GM21447 (cell line): ENCODE measurements at regions not wholly inside any gene's neighbourhood (a gene's known extent, or its start where the extent isn't known, plus 50 kb on each side); places are given as distances from the start of the nearest gene placed in this dataset.

Source experiments
- ATAC-seq: cut with Tn5 transposase; IDR thresholded peaks from one replicate; pipeline ENCODE4 v1.9.1; 2021; ENCODE audit not compliant: unreplicated experiment

- ATAC-seq, result no peak
These were observed 122.9 kb upstream of the CTNNB1 start for GRCh38 chr3:41076399-41076798.

DNA sequence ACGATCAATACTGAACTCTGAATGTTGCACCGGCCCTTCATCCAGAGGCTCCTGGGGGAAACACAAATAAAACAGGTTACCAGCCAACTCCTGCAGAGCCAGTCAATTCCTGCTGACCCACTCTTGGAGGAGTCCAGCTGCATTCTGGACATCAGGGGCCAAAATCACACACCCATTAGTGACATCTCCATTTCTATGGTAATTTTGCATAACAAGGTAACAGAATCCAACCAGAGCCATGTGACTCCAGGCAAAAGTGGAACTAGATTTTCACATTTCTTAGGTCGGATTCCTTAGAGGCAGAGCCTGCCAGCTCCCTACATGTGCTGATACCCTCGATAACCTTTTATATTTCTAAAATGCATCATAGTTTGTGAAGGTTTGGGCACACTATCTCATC is 119.2 kb upstream of the CTNNB1 start:
- no peak for ATAC-seq

DNA sequence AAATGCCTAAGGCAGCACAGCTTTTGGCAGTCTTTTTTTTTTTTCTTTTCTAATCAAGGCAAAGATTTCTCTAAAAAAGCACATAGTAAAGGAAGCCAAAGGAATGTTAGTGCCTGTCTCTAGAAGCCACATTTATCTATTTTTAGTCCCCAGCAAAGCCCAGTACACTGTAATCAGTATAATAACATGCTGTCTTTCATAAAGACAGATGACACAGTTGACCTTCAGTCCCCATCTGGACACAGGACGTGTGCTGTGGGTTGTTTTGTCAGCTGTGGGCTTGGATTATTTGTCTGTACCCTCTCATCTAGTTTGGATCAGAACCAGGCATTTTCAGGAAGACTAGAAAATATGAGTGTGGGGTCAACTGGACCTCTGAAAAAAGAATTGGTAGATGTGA is 110.4 kb upstream of the CTNNB1 start:
- ATAC-seq, result no peak

DNA sequence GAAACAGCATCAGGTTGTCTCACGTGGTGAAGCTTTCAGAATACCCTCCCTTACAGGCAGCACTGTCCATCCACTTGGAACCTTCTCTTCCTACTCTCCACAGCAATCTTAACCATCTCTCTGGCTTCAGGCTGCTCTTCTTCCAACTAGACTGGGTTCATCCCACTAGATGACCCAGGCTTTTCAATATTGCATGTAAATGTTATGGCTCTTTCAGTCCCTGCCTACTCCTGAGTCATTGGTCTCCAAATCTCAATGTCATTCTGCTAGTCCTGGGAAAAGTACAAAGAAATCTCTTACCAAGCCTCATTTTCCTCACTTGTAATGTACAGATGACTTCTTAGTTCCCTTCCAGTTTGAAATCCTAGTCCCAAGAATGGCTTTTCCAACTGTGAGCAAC is 109.7 kb upstream of the CTNNB1 start:
- no peak for ATAC-seq

DNA sequence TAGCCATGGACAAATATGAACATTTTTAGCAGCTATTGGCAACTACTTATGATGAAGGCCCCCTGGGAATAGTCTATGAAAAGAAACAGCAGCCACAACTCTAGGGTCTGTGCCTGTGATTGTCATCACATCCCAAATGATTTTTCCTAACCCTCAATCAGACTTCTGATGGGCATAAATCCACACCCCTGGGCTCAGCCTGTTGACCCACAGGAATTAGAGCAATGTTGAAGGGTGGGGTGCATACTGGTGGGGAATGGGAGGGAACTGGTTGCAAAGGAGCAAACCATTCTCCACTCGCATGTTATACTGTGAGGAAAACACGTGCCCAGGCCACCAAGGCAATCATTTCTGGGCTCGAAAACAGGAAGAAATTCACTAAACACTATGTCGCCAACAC is 106.5 kb upstream of the CTNNB1 start:
- ATAC-seq, result no peak

- no peak for ATAC-seq
These were observed 105.8 kb upstream of the CTNNB1 start for GRCh38 chr3:41093476-41093875.

DNA sequence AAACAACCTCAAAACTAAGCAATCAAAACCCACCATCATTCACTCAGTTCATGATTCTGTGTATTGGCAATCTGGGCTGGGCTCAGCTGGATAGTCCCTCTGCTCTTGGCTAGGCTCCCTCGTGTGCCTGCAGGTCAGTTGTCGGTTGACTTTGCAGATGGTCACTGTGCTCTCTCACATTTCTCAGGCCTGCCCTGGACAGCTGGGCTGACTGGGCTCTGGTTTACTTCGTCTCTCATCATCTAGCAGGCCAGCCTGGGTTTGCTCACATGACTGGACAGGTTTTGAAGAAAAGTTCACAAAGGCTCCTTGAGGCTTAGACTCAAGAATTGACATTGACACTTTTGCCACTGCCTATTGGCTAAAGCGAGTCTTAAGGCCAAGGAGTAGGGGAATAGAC is 105.0 kb upstream of the CTNNB1 start:
- no peak for ATAC-seq

- no peak for ATAC-seq
These were observed 103.6 kb upstream of the CTNNB1 start for GRCh38 chr3:41095702-41096101.

DNA sequence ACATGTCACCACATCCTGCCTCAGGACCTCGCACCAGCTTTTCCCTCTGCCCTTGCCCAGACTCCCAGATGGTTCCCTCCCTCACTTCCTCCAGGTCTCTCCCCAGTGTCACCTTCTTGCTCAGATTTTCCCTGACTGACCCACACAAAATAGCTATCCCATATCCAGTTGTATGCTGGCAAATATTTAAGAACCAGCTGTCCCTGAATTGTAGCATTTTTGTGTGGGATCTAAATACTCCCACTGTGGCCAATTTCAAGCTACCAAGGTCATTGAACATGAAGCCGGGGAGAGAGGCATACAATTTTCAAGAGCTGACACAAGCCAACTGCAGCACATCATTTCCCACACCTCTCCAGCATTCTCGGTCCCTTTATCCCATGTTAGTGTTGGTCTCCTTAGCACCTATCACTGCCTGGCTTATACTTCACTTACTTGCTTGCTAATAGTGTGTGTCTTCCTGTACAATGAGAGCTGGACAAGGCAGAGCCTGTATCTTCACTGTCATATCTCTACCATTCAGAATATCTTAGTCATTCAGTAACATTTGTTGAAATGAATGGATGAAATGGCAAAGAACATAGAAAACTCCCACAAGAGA is 101.3 kb upstream of the CTNNB1 start:
- no peak for ATAC-seq

GRCh38 chr3:41101231-41101630 is 98.1 kb upstream of the CTNNB1 start:
- no peak for ATAC-seq

DNA sequence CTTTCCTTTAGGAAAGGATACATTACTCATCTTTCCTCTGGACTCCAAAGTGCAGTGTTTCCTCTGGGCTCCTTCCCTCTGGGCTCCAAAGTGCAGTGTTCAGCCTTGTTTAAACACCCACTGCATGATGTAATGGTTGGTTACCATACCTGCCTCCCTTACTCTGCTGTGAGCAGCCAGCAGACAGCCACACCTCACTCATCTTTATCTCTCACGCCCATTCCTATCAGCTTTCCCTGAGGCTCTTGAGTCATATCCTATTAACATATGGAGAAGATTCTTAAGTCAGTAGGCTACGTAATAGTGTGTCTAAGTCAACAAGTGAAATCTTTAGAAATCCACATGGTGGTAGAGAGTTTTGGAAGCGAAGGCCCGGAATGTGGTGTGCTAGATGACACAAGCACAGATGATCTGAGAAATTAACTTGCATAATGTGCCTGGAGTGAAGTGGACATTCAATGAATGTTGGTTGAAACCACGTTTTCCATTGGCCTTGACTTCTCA is 97.2 kb upstream of the CTNNB1 start:
- no peak for ATAC-seq

- no peak for ATAC-seq
These were observed 96.6 kb upstream of the CTNNB1 start for GRCh38 chr3:41102750-41103149.

DNA sequence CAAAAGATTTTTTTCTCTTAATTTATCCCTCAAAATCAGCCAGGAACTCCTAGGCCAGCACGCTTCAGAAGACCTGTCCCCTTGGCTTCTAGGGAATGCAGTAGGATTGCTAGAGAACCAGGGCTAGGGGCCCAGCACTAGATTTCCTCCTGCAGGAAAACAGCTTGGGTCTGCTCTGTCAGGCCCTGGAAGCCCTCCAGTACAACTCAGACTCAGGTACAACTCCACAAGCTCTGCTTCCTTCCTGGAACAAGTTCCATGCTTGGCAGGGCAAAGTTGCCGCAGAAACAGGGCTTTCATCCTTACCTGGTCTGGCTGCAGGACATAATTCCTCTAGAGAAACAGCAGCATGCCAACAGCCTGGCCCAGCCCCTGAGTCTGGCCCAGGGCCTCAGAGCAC is 96.1 kb upstream of the CTNNB1 start:
- no peak for ATAC-seq

- no peak for ATAC-seq
These were observed 95.2 kb upstream of the CTNNB1 start for GRCh38 chr3:41104147-41104546.

GRCh38 chr3:41106691-41107090 is 92.6 kb upstream of the CTNNB1 start:
- ATAC-seq, result no peak

- ATAC-seq, result no peak
These were observed 88.3 kb upstream of the CTNNB1 start for GRCh38 chr3:41111011-41111410.

DNA sequence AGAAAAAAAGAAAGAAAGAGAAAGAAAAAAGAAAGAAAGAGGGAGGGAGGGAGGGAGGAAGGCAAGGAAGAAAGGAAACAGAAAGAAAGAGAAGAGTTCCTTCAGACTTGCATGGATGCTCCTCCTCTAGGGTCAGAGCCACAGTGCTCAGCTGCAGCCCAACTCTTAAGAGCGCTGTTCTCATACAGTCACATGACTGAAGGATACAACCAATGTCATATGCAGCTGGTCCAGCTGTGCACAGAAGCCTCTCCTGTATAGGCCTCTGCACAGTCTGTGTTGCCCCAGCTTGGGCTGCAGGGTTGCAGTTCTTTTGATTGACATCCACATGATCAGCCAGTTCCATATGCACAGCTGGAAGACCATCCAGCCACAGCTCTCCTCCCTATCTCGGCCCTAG is 86.8 kb upstream of the CTNNB1 start:
- ATAC-seq, result no peak

DNA sequence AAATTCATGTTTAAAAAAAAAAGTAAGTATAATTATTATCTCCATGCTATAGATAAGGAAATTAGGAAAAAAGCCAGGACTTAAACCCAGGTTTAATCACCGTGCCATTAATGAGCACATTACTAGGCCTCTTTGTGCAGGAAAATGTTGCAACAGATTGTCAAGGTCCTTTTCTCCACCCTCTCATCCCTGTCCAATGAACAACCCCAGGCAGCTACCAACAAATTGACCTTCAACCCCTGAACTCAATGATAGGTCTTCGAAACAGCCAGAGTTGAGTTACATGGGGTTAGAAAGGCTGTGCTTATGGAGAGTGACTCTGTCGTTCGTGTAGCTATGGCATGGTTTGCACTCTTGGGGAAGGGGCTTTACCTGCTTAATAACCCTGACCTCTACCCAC is 84.2 kb upstream of the CTNNB1 start:
- no peak for ATAC-seq

- ATAC-seq, result no peak
These were observed 82.5 kb upstream of the CTNNB1 start for GRCh38 chr3:41116851-41117250.

- ATAC-seq, result peak; percentile 93
These were observed 81.9 kb upstream of the CTNNB1 start for GRCh38 chr3:41117398-41117870.

GRCh38 chr3:41118461-41119390 is 80.6 kb upstream of the CTNNB1 start:
- no peak for ATAC-seq

GRCh38 chr3:41120460-41120859 is 78.8 kb upstream of the CTNNB1 start:
- ATAC-seq, result no peak
